ENCODE measurements at regions not wholly inside any gene's neighbourhood (a gene's known extent, or its start where the extent isn't known, plus 50 kb on each side); places are given as distances from the start of the nearest gene placed in this dataset.

GRCh38 chr2:167637741-167638140 lies 609.7 kb downstream of the STK39 start:
- no peak for TF ChIP-seq LEF1 (IDR thresholded peaks at IDR 0.05; ENCODE audit: borderline replicate concordance)
- no peak for TF ChIP-seq SUZ12 (IDR thresholded peaks at IDR 0.05)
- no peak for TF ChIP-seq ELF4 (IDR thresholded peaks at IDR 0.05)
- no peak for TF ChIP-seq FOXK2 (IDR thresholded peaks at IDR 0.05)
- no peak for TF ChIP-seq ZNF384 (IDR thresholded peaks at IDR 0.05)
- no peak for TF ChIP-seq BHLHE40 (IDR thresholded peaks at IDR 0.05; ENCODE audit: borderline replicate concordance)
- TF ChIP-seq NFRKB (IDR thresholded peaks at IDR 0.05), result no peak
- TF ChIP-seq SP1 (IDR thresholded peaks at IDR 0.05), result no peak
- TF ChIP-seq FOXM1 (IDR thresholded peaks at IDR 0.05; ENCODE audit: borderline replicate concordance), result no peak
- TF ChIP-seq HDGF (IDR thresholded peaks at IDR 0.05; ENCODE audit: borderline replicate concordance), result no peak
- TF ChIP-seq PKNOX1 (IDR thresholded peaks at IDR 0.05), result no peak
- no peak for TF ChIP-seq TARDBP (IDR thresholded peaks at IDR 0.05)
